IPS-18a (cell line): ENCODE measurements at regions not wholly inside any gene's neighbourhood (a gene's known extent, or its start where the extent isn't known, plus 50 kb on each side); places are given as distances from the start of the nearest gene placed in this dataset.
"Not testable (repeated sequence)": the region's sequence is repeated elsewhere in the genome, so short reads cannot be mapped to it uniquely, and the experiment has no call there.

ENCODE experiments used
- H3K27ac ChIP-seq: one replicate; pipeline ENCODE4 v1.5.1; 2013; ENCODE audit warnings: low read length
- H3K27me3 ChIP-seq: one replicate; pipeline ENCODE4 v1.6.1; 2013; ENCODE audit warnings: mild to moderate bottlenecking, low read length; ENCODE audit not compliant: control insufficient read depth, insufficient read depth
- H3K36me3 ChIP-seq: one replicate; pipeline ENCODE4 v1.6.1; 2013; ENCODE audit warnings: low read depth, low read length; ENCODE audit not compliant: control insufficient read depth
- H3K4me1 ChIP-seq: one replicate; pipeline ENCODE4 v1.6.1; 2013; ENCODE audit warnings: low read depth, low read length; ENCODE audit not compliant: control insufficient read depth
- H3K4me3 ChIP-seq: one replicate; pipeline ENCODE4 v1.5.1; 2013; ENCODE audit warnings: low read length
- H3K9ac ChIP-seq: one replicate; pipeline ENCODE4 v1.6.1; 2013; ENCODE audit warnings: mild to moderate bottlenecking, low read length, moderate library complexity
- H3K9me3 ChIP-seq: one replicate; pipeline ENCODE4 v1.6.1; 2013; ENCODE audit warnings: low read depth, low read length; ENCODE audit not compliant: control insufficient read depth

- H3K36me3 ChIP-seq = no peaks in the 10 kb centered on the region
- no peaks in the 10 kb centered on the region for H3K4me1 ChIP-seq
- no peak overlapping the region for H3K27ac ChIP-seq
- H3K4me3 ChIP-seq = no peak overlapping the region
- H3K9me3 ChIP-seq = no peaks in the 10 kb centered on the region
- H3K27me3 ChIP-seq = no peaks in the 10 kb centered on the region
- no peak overlapping the region for H3K9ac ChIP-seq
Observed at GRCh38 chr5:45774528-45774927, 78.3 kb upstream of the HCN1 start.

- Histone ChIP-seq H3K4me1 (no peaks in the 10 kb centered on the region), H3K4me3 (no peak overlapping the region), H3K9me3 (no peaks in the 10 kb centered on the region), H3K9ac (no peak overlapping the region), H3K27me3 (no peaks in the 10 kb centered on the region), H3K27ac (no peak overlapping the region), H3K36me3 (no peaks in the 10 kb centered on the region)
Observed at GRCh38 chr5:45772402-45772801, 76.2 kb upstream of the HCN1 start.

- Histone ChIP-seq H3K27ac (no peak overlapping the region), H3K9me3 (no peaks in the 10 kb centered on the region), H3K27me3 (no peaks in the 10 kb centered on the region), H3K36me3 (no peaks in the 10 kb centered on the region), H3K4me3 (no peak overlapping the region), H3K4me1 (no peaks in the 10 kb centered on the region), H3K9ac (no peak overlapping the region)
Observed at GRCh38 chr5:45765561-45765960, 69.4 kb upstream of the HCN1 start.

GRCh38 chr5:45750574-45750973 lies 54.4 kb upstream of the HCN1 start:
- Histone ChIP-seq H3K36me3 (no peaks in the 10 kb centered on the region), H3K4me1 (no peaks in the 10 kb centered on the region), H3K27me3 (no peaks in the 10 kb centered on the region), H3K9ac (no peak overlapping the region), H3K27ac (no peak overlapping the region), H3K4me3 (no peak overlapping the region), H3K9me3 (peaks cover 5% of the 10 kb centered on the region)

GRCh38 chr5:45748511-45748910 lies 52.3 kb upstream of the HCN1 start:
- not testable (repeated sequence) for H3K36me3 ChIP-seq, H3K9ac ChIP-seq, H3K27me3 ChIP-seq, H3K9me3 ChIP-seq, H3K27ac ChIP-seq, H3K4me3 ChIP-seq, H3K4me1 ChIP-seq
